NCI-H524 treated with DMSO at 0.1 percent for 48 hours (cell line): ENCODE measurements at regions not wholly inside any gene's neighbourhood (a gene's known extent, or its start where the extent isn't known, plus 50 kb on each side); places are given as distances from the start of the nearest gene placed in this dataset.

ENCODE experiments used
- DNase-seq: peaks from one replicate; lab custom pipeline; 2025; lab: John Stamatoyannopoulos, UW

DNA sequence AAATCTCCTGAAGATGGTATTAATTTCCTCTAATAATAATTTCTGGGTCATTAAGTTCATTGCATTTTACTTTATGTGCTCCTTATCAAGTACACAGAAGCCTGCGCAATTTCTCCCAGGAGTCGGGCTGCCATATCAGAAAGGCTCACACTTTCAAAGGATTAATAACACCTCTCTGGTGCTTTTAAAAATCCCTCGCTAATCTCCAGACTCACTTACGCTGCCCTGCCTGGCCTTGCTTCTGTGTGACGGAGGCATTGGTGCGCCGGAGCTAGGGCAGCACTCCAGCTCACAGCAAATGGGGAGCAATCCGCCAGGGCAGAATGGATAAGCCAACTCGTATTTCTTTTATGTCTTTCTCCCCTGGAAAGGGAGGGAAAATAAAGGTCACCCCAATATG, 300.8 kb downstream of the EFNB2 start:
- peak; percentile 82 for DNase-seq

DNA sequence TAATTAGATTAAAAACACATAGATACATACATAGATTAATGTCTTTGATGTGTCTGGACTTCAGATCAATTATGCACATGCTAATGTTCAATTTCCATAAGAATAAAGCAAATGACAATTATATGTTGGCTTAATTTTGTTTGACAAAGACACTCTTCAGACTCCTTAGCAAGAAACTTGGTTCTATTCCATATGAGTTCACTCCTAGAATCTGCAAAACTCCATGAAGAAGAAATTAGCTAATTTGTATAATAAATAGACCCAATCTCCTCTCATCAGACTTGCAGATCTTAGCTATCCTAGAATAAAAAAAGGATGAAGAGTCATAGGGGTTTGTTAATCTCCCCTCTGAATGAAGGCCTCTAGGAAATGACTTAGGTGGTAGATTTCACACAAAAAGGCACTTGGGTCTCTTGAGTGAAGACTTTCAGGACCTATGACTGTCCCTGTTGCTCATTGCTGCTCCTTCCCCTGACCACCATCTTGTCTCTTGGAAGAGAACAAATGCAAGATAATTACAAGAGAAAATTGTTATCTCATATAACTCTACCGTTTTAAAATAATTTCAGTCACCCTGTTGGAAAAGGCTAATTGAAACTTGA, 302.2 kb downstream of the EFNB2 start:
- no peak for DNase-seq

DNA sequence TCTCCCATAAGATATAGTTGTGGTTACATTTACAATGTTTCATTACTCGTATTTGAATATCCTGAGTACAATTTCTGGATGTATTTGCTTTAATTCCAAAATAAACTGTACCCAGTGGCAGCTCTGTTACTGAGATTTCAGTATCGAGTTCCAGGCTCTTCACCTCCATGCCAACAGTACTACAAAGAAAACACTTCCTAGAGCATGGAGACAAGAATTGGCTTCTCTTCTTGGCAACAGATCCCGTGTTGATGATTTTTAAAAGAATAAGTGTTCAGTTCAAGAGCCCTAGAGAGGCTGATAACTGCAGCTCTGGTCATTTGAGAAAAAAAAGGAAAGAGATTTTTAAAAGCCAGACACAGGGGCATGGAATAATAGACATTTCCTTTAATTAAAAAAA, 302.8 kb downstream of the EFNB2 start:
- DNase-seq = no peak

DNA sequence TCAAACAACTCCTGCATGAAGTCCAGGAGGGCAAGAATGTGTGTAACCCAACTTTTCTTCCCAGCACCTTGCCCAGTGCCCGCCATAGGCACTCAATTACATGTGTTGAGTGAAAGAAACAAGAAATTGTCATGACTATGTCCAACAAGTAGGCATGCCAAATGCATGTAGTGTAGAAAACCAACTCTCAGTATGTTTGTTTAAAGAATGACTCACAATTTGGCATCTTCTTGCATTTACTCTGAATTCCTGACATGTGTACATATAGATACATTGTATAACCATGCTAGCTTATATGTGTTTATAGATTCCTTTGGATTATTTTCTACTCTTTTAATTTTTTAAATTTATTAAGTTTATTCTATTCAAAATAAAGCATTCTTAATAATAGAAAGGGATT, 305.0 kb downstream of the EFNB2 start:
- DNase-seq = no peak

DNA sequence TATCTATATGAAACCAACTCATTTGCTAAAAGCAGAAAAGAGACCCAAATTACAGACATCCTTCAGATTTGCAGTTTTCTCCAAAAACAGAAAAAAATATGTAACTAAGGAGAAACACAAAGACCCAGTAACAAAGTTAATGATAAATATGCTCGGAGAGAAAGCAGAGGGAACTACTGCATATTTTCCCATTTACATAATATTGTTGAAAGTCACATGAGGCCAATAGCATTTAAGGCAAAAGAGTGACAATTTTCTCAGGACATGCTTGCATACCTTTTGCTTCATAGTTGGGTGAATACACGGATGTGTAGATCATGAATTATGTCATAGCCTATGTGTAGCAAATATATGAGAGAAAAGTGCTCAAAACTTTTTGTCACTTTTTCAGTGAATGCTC, 310.3 kb downstream of the EFNB2 start:
- DNase-seq = no peak

DNA sequence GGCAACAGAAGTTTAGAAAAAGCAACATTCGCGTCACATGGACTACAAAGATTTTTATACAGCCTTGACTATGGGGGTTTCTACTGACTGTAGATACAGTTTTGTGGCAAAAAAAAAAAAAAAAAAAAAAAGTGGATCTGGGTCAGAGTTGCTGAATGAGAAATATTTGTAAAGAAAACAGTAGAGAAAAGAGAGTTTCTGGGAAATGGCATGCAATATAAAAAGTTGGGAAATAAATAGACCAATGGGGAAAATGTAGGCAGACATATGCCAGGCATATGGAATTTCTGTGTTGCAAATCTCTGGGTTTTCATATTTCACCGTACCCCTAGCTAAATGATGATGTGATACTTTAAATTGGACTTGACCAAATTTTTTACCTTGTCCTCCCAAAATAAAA, 315.3 kb downstream of the EFNB2 start:
- no peak for DNase-seq

DNA sequence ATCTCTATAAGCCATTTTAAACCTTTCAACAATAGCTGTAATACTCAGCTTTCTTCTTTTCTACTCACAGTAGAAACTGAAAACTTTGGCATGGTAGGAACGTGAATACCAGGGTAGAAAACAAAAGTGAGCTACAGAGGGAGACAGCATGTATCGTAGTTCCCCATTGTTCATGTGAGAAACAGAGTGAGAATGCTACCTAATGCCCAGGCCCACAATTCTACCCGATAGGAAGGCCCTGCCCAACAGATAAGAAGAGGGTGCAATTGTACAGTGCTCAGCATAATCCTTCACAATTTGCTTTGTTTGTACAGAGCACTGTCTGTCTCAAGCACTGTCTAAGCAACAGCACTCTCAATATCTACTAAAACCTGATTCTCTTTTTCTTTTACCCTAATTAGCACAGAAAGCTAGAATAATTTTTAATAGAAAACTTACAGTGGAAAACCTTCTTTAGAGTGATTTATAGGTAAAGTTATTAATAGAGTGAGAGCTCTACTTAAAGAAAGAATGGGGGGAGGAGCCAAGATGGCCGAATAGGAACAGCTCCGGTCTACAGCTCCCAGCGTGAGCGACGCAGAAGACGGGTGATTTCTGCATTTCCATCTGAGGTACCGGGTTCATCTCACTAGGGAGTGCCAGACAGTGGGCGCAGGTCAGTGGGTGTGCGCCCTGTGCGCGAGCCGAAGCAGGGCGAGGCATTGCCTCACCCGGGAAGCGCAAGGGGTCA, 322.3 kb downstream of the EFNB2 start:
- no peak for DNase-seq

DNA sequence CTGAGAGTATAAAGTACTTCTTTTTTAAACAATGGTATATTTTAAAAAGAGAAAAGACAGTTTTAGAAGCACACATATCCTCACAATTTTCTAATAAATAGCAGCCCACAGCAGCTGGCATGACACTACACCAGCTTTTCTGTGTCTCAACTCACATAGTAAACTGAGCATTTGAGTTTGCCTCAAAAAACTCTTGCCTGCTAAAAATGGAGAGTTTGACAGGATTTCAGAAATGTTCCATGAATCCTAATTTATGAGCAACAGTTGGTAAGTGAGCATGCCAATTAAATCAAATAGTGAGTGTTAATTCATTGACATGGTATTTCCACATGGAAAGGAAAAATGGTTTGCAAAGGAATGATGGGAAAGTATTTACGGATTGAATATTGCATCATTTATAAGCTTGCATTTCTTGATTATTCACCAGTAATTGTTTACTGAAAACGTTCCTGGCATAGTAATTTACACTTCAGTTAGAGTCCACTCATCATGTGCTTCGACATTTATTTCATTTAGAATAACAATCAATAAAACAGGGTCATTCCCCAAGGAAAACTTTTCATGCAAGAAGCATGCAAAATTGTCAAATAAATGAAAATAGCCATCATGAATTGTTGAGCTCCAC, 323.0 kb downstream of the EFNB2 start:
- DNase-seq = no peak

DNA sequence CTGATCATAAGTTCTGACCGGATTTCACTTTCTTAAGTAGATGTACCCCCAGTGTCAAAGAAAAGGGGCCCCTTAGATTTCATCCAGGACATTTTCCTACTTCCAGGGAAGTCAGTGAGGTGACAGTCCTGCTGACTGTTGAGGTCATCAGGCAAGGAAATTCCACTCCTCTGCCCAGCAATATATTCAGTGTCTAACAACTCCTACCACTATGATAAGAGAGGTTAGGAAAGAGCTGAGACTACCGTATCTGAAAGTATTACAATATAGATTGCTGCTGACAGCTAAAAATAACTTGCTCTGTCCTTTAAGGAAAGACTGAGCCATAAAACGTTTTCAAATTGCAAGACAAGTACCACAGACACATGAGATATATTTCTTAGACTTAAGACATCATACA, 325.1 kb downstream of the EFNB2 start:
- DNase-seq = no peak

DNA sequence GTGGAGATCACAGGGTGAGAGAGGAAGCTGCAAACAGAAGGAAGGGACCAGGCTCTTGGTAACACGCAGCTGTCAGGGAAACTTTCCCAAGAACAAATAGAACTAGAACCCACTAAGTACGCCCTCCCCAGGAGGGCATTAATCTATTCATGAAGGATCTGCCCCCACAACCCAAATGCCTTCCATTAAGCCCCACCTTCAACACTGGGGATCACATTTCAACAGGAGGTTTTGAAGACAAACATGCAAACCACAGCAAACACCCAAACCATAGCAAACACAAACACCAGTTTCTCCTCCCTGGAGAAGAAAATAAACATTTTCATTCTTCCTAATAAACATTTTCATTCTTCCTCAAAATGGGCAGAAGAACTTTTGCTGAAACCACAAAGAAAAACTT, 329.6 kb downstream of the EFNB2 start:
- no peak for DNase-seq

DNA sequence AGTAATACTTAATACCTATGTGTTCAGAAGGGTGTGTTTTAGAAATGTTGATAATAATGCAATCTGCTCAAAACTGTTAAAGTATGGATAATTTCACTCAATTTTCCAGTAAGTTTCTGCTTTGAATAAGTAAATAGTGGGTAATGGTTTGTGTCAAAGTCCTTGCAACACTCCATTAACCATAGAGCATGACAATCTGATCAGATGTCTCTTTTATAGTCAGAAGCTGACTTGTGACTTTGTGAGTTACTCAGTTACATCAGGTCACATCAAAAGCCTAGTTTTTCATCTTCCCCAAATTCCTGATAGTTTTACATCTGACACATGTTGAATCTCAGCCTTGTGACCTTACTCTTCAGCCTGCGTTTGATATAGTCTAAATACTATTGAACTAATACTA, 338.0 kb downstream of the EFNB2 start:
- DNase-seq = no peak

DNA sequence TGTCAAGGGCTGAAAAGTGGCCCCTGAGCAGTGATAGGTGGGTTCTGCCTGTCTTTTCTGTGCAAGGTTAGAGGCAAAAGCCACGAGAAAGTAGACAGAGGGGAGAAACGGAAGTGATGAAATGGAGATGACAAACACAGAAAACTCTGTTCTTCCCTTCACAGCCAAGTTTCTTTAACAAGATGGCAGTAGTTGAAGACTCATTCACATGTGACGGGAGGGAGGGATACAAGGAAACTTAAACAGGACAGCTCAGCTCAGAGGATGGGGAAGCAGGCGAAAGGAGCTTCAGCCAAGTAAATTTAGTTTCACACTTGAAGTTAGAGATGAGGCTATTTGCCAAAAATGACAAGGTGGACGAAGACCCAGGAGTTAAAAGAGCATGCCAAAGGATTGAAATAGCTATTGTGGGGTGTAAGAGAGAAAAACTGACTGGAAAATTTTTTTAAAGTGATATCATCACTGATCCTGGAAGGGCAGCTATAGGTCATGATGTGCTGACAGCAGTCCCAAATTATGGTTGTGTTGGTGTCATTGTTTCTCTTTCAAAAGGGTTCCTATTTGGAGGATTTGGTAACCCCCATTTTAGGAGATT, 347.9 kb downstream of the EFNB2 start:
- DNase-seq = no peak

DNA sequence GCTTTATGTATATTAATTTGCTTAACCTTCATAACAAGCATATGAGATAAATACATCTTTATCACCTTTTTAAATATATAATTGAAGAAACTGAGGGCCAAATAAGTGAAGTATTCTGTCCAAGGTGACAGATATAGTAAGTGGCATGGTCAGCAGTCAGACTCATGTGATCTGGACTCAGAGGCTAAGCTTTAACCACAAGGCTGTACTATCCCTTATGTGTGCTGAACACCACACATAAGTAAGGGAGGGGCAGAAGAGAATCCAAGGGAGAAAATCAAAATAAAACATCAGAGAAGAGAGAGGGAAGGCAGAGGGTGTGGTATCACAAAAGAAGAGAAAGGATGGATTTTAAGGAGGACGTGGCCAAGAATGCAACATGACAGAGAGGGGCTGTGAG, 348.4 kb downstream of the EFNB2 start:
- DNase-seq = no peak

DNA sequence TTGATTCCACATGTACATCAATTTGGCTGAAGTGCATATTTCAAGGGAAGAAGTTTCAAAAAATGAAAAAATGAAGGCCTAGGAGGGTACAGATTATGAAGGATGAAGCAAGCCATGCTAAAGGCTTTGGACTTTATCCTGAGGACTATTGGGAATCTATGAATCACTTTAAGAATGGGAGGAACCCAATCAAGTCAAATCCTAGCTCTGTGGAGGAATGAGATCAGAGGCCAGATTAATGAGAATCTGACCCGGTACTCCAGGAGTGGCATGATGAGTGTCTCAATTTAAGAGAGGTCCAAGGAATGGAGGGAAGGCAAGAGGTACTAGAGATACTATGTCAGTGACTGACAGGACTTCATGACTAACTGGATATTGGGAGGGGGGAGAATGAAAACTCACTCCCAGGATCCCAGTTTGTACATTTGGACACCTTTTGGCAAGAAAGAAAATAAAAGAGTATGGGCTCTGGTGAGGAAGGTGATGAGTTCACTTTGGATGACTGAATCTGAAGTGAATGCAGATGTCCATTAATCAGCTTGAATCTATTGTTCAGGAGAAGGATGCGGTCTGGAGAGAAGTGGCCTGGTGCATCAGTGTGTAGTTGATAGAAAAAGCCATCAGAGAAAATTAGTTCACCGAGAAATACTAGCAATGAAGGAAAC, 349.0 kb downstream of the EFNB2 start:
- DNase-seq = no peak

DNA sequence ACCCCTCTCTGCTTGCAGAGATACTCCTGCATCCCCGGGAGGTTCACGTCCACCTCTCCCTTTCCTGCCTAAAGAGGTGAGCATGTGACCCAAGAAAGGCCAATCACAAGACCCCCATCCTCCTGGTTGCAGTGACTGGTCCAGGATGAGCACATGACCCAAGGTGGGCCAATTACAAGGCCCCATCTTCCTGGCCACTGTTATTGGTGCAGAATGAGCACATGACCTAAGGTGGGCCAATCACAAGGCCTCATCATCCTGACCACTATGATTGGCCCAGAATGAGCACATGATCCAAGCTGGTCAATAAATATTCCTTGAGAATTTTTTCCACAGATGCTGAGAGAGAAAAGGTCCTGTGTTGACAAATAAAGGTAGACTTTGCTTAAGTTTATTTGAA, 350.7 kb downstream of the EFNB2 start:
- no peak for DNase-seq

DNA sequence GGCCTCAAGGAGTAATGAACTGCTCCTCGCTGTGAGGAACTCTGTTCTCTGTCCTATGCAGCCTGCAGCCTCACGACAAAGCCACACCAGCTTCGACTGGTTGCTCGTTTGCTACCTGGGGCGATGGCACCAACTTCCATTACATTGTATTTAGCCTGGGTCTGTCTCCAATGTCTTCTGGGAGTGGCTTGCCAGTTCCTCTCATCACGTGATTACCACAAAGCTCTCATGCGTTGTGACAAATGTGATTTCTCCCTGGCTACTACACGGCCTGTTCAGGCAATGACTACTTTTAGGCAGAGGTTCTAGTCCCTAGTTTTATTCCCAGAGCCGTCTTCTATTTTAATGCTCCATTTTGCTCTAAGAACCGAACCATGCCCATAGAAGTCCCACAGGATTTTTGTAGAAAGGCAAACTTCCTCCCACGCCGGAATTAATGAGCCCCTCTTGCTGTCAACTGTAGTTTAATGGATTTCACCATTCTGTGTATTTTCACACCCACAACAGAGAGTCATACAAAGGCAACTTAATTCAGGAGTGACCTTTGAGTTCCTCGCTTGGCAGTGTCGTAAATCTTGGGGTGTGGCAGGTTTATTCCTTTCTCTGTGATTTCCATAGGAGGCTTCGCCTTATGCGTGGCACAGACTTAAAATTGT, 351.9 kb downstream of the EFNB2 start:
- DNase-seq = no peak

DNA sequence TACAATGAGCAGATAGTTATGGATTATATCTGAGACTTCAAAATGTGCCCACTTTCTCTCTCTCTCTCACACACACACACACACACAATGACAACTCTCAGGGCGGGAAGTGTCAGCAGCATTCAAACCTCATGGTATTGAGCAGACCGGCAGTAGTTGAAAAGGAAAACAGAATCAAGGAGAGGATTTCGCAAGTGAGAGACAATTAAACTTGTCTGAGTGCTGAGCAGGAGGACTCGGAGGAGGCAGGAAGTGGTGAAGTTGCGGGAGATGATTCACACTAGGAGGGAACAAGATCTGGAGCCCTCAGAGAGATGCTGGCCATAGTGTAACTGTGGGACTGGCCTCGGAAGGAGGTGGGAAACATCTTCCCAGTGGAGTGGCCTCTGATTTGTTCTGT, 353.1 kb downstream of the EFNB2 start:
- DNase-seq = no peak

DNA sequence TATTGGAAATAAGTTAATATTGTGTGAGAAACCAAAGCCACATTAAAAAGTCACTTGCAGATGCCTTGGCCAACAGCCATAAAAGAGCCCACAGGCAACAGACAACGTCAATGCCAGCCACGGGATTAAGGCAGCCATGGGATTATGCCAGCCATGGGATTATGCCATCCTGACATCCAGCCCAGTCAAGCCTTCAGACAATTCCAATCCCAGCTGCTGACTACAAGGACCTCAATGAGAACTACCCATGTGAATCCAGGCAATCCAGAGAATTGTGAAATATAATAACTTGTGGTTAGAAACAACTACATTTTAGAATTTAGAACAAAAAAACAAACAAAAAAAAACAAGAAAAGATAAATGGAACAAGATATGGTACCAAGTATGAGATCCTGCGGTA, 356.6 kb downstream of the EFNB2 start:
- no peak for DNase-seq

DNA sequence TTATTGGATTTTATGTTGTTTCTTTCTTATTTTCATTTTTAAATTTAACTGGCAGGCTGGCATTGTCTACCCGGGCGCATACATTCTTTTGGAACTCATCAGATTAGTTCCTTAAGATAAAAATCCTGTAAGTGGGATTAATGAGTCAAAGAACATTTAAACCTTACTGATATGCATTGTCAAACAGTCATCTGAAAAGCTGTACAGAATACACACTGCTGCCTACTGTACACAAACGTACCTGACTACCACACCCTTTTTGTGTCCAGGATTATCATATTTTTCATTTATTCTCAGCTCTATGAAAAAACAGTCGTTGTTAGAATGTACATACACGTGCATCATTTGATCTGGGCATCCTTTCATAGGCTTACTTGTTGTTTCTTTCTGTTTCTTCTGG, 358.3 kb downstream of the EFNB2 start:
- DNase-seq = no peak

DNA sequence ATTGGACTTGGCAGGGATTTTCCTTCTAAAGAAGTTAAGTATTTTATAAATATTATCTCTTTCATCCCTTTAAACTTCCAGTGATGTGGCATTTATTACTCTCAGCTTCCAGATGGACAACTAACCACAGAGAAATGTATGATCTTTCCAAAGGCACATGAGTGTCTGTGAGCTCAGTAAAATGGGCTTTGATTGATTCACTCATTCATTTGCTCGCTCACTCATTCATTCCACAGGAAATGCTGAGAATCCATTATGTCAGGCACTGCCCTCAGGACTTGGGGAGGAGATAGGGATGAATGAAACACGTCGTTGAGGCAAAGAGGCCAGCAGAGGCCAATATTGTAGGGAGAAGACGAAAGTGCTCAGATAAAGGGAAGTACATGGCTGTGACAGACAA, 359.3 kb downstream of the EFNB2 start:
- DNase-seq = no peak

DNA sequence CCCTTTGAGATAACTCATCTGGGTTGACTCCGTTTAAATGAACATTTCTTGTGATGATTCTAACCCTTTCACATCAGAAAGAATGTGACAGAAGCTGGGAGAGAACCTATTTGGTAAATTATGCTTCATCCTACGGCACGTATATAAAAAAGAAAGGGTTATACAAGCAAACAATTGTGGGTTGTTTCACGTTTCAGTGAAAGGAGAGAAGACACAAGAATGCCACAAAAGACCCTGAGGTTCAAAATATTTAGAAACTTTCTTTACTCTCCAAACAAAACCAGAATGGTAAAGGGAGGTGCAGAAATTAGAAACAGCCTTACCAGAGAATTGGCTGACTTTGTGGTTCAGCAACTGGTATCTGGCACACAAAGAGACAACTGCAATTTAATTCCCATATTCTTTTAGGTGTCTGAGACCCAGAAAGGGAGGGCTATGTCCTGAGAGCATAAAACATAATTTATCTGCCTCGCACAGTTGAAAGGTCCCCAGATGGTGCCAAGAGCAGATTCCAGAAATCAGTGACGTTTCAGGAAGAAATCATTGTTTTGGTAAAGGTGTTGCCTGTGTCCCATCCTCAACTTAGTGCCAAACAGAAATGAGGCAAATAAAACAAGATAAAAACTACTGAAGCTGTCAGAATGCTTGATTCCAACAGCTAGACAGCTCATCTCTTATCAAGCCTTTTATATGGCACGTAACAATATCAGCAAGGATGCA, 361.4 kb downstream of the EFNB2 start:
- DNase-seq = no peak

DNA sequence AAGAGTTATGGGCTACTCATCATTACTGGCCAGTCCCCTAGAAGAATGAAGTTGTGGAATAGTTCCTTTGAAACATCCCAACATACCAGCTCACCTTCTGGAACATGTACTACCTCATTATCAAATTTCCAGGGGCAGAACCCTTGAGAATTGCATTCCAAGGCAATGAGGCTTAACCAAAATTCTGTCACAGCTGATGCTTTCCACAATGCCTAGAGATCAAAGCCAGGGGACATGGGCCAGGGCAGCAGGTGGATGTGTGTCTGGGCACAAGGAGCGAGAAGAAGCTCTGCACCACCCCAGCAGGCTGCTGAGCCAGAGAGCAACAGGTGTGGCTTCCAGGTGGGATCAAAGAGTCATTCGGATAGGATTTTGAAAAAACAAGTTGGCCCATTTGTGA, 362.1 kb downstream of the EFNB2 start:
- no peak for DNase-seq
